NCI-H524 (cell line): ENCODE measurements at regions not wholly inside any gene's neighbourhood (a gene's known extent, or its start where the extent isn't known, plus 50 kb on each side); places are given as distances from the start of the nearest gene placed in this dataset.
"Not testable (repeated sequence)": the region's sequence is repeated elsewhere in the genome, so short reads cannot be mapped to it uniquely, and the experiment has no call there.

Experiments used
- DNase-seq, 2 experiments: peaks; one replicate each; lab custom pipeline; 2025; lab: John Stamatoyannopoulos, UW

DNA sequence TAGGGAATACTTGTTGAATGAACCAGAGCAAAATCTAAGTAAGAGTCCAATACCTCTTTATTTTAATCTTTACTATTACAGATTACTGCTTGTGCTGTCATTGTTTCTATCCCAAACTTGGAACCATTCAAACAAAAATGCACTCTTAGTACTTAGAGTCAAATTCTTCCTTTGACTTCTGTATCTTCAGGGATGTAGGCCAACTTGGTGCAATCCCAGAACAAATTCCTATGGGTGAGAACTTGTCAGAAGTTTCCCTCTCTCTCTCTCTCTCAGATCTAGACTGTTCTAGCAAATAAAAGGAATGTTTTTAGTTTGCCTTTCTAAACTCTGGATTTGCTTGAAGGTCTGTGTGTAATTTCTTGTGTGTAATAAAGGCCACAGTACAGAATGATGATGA lies 329.0 kb upstream of the TMTC4 start:
- no peak for DNase-seq

DNA sequence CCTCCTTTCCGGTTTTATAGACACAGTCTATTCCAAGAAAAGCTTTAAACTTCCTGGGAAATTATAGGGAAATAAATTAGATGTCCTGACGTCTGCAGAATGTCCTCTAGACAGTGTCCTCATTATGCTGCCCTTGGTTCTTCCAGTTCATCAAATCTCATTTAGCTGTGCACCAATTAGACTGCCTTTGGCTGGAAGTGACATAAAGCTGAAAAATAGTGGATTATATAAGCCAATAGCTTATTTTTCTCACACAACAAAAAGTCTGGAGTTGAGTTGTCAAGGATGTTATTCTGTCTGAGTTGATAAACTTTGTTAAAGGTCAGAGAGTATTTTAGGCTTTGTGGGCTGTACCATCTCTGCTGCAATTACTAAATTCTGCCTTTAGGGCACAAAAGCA lies 314.8 kb upstream of the TMTC4 start:
- DNase-seq: no peak

DNA sequence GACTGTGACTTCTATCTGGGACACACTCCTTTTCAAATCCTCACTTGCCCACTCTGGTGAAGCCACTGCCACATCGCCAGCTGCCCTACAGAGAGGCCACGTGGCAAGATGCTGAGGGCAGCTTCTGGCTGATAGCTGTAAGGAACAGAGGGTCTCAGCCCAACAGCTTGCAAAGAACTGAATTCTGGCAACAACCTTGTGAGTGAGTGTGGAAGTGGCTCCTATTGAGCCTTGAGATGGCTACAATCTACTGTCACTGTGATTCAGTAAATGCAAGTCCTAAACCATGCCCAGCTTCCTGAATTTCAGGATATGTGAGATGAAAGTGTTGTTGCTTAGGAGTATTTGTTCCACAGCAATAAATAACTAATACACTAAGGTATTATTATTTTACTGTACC lies 314.3 kb upstream of the TMTC4 start:
- DNase-seq: no peak

DNA sequence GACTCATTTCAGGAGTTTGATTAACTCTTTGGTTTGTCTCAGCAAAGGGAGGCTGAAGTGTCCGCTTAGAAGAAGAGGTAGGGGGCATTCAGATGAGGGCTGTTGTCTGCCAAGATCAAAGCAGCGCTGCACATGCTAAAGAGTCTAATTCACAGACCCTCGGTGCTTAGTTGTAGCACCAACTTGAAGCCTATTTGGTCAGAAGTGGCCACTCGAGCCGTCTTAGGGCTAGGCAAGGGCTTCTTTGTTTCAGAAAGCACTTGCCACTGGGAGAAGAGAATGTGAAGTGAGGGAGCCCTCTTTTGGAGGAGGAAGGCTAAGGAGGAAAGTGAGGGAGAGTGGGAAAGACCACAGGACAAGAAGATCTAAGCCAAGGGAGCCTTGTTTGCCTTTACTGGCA lies 313.4 kb upstream of the TMTC4 start:
- DNase-seq: peak; percentile 61 to 87

DNA sequence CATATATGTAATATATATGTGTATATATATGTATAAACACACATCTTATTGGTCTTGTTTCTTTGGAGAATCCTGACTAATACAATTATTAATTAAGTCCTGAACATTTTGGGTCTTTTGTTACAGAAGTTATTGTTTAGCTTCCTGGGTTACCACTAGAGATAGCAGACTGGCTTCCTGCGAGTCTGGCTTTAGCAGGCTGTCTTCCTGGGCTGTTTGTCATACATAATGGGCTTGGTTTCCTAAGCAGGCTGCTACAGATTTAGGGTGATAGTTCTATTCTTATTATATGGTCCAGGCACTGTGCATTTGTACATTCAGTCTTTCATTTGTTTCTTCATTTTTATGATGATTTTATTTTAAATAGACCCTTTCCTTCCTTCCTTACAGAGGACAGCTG lies 312.0 kb upstream of the TMTC4 start:
- no peak for DNase-seq

DNA sequence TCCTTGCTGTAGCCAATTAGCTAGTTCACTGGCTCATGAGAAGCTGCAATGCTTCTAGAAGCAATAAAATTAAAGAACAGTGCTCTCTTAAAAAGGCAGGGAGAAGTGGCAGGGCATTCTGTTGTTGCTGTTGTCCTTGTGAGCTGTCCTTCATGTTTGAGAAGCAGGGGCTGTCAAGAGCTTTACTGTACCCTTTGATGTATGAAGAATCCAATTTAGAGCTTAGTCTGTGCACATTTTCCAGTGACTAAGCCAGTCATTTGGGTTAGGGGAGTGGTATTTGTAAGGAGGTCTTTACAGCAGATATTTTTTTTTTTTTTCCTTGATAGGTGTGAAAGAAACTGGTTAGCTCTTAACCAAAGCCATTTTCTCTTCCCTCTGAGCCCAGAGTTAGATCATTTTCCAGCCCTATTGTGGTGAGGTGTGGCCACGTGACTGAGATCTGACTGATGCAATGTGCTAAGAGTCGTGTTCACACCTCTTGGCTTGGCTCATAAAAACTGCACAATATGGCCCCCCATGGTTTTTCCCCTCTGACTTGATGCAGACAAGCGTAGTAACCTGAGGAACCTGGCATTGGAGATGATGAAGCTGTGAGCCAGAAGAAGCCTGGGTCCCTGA lies 309.6 kb upstream of the TMTC4 start:
- DNase-seq: no peak

DNA sequence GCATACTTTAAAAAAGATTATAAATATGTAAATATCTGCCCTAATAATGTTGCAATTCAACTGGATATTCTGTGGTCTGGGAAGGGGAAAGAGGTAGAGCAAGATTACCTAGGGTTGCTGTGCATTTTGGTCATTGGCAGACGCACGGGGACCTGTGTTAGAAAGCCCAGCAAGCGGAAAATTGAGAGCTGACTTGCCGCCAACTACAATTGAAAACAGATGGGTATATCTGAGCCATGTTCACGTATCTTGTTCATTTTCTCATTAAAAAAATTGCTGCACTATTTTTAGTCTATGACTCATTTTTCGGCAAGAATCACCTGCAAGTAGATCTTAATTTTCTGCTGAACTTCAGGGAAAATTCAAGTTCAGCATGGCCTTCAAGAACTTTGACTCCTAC lies 308.5 kb upstream of the TMTC4 start:
- DNase-seq: no peak

DNA sequence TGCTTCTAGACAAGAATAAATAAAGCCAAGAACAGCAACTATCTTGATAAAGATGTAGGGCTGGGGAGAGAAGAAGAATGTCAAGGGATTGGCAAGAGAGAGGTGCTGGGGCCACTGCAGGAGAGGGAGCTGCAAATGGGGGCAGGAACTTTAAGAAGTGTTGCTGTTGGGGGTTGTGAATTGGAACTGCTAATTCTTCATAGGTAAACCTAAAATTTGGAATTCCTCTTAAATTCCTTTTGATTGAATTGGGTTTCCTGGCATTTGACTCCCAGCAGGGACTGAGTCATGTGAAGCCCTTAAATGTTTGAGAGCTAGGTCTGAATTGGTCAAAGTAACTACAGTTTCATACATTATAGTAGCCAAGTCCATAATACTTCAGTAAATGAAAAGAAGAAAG lies 305.6 kb upstream of the TMTC4 start:
- no peak for DNase-seq

DNA sequence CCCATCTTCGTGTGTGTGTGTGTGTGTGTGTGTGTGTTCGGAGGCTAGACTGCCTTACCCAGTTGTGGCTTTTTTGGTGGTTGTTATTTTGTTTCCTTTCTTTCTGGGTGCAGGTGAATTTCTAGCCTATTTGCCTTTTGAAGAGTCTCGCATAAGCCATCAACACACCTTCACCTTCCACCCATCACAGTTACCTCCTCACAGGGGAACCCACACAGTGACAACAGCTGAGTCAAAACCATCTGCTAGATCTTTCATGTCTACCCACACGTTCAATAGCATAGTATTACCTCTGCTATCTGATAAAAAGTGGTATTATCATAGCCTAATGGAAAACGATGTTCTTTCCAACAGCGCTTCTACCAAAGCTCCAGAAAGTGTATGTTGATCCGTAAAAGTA lies 303.2 kb upstream of the TMTC4 start:
- no peak for DNase-seq

DNA sequence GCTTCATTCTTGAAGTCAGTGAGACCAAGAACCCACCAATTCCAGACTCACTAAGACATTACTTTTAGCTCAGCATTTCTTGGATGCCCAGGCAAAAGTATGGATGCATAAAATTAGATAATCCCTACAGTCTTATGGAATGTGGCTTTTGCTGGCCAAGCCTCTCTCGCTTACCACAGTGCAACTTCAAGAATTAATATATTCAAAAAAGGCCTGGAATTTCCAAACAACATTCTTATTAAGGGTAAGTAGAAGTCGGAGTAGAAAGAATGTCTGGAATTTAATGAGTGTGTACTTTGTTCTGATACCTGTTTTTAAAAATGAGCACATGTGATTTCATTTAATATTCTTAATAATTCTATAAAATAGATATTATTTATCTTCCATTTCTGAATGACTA lies 302.4 kb upstream of the TMTC4 start:
- DNase-seq: no peak

DNA sequence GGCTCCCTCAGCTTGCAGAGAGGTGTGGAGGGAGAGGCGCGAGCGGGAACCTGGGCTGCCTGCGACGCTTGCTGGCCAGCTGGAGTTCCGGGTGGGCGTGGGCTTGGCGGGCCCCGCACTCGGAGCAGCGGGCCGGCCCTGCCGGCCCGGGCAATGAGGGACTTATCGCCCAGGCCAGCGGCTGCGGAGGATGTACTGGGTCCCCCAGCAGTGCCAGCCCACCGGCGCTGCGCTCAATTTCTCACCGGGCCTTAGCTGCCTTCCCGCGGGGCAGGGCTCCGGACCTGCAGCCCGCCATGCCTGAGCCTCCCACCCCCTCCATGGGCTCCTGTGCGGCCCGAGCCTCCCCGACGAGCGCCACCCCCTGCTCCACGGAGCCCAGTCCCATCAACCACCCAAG lies 301.1 kb upstream of the TMTC4 start:
- DNase-seq: not testable (repeated sequence)

DNA sequence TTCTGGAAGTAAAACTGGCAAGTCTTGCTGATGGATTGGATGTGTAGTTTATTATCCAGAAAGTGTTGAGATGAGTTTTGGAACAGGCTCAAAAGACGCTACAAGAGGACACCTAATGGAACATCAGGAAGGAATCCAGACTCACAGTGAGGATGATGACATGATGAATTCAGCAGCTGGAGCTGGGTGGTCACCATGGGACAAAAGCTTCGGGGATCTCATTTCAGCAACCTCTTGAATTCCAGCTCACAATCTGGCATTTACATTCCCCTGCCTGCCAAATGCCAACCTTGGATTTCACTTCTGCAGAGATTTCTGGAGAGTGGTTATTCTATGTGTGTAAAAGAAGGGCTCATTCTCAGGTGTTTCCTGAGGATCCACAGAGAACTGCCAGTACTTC lies 288.0 kb upstream of the TMTC4 start:
- DNase-seq: peak; percentile 13 to 70

DNA sequence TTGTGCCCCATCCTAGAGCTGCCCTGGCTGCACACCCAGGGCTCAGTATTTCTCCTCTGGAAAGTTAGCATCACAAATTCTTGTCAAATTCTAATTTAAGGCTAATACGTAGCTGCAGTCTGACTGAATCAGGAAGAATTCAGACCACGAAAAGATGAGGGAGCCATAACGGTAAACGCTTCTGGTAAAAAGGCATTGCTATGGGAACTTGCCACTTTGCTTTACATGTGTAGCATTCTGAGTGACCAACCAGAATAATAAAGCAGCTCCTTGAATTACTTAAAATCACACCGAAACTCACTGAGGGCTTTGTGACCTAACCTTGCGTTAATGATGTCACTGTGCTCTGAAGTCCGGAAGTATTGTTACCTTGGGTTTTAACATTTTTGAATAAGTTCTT lies 286.6 kb upstream of the TMTC4 start:
- DNase-seq: no peak

DNA sequence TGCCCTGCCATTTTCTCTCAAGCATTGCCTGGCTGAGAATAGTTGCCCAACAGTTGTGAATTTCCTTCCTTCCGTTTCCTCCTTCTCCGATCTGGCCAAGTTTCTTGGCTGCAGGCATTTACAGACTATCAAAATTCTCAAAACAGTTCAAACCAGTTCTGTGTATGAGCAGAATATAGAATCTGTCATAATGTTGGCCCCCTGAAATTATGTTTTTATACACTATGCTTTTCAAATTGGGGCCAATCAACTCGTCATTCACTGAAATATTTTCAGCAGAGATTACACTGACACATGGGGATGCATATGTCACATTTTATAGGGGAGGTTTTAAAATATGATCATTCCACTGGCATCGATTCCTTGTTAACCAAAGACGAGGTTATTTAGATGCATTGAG lies 284.2 kb upstream of the TMTC4 start:
- DNase-seq: no peak

DNA sequence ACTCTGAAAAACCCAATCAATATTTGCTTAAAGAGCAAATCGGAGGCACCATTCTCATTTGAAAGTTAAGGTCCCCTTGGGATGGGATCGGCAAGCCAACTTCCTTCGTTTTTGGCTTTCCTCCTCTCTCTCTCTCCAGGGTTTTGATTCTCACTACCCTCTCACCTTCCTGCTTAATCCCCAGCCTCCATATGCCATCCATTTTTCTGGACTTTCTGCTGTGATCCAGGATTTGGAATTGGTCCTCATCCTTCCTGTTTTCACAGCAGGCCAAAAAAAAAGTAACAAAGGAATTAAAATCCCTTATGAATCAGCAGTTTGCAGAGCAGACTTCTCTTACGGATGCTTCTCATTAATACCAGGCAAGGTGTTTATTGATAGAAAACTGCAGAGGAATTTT lies 283.1 kb upstream of the TMTC4 start:
- peak; percentile 41 to 66 for DNase-seq

DNA sequence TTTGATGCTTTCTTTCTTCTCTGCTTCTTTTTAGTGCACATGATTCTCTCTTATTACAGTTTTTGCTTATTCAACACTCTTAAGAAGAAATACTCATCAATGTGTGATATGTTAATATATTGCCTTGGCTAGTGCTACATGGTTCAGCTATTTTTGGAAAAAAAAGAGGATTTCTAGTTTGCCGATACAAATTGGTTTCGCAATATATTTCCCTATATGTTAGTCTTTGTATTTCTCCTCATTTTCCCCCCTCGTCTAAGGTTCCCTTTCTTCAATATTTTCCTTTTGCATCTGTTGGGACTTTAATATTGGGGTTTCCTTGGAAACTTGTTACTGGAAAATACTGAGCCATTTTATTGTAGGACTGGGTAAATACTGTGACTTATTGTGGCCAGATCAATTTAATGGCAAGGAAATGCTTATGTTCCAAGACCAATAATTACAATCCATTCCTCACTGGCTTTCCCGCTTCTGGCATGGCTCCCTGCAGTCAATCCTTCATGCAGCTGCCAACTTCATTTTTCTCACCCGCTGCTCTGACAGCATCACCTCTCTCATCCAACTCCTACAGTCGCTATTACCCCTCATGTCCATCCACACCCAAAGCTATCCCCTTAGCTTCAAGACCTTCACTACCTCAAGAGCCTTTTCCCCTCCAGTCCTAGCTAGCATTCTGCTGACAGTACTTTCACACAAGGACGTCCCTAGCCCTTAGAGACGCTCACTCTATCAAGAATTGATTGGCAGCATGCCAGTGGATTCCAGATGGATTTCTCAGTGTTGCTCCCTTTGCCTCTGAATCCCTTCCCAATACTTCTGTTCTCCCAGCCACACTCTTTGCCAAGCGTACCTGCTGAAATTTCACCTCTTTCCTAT lies 280.1 kb upstream of the TMTC4 start:
- peak; percentile 70 to 76 for DNase-seq

DNA sequence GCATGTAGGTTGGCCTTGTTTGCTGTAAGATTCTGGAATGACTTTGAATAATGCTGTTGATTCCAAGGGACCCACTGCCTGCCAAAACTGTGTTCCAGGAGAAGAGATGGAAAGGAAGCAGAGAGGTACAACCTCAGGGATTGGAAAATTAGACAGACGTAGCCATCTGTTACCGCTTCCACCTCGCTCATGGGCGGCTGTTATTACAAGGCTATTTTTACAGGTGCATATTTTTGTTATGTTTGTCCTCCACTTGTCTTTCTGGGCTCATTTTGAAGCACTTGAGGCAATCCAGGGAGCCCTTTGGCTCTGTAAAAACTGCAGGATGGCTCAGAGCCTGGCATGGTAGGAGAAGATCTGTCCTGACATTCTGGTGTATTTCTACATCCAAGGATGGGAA lies 276.4 kb upstream of the TMTC4 start:
- no peak for DNase-seq

DNA sequence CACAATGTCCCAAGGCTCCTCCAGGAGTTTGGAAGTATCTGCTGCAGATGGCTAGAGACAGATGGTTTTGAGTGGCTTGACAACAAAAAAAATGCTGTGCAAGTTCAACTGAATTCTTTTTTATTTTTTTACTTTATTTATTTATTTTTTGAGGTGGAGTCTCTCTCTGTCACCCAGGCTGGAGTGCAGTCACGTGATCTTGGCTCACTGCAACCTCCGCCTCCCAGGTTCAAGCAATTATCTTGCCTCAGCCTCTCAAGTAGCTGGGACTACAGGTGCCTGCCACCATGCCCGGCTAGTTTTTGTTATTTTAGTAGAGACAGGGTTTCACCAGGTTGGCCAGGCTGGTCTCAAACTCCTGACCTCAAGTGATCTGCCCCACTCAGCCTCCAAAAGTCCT lies 274.3 kb upstream of the TMTC4 start:
- DNase-seq: peak in 1 of 2 experiments; percentile 22

DNA sequence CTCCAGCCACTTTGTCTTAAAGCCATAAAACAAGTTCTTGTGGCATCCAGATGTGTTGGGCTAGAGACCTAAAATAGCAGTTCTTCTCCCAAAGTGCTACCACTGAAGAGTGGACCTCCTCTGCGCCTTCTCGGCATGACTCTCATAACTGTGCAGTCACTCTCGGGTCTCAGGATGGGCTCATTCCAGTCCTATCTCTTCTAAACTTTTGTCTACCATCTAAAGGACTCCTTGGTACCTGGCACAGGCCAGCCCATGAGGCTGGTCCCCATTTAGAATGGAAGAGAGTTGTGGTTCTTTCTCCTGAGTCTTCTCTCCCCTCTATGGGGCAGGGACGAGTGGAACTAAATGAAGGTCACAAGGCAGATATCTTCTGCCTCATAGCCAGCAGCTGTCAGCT lies 272.0 kb upstream of the TMTC4 start:
- no peak for DNase-seq

DNA sequence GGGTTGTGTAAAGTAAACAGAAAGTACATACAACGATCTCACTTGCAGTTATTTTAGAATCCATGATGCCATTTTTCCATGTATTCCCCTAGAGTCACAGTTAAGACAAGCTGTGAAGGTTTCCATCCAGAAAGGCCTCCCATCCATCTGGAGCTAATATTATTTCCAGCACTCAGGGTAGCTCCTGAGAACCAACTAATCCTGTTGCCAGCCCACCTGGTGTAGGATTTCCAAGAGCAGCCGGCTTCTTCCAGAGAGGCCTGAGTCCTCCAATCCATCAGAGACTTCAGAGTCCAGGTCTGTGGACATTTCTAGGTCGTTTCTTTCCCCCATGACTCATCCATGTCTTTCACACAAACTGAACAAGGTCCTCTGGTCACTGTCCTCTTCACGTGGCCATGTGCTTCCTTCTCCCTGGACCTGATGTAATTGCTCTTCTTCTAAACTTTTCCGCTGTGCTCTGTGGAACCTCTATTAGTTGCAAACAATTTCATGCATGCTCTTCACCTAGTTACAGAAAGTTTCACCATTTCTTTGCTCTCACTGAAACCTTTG lies 270.3 kb upstream of the TMTC4 start:
- peak; percentile 76 to 88 for DNase-seq

DNA sequence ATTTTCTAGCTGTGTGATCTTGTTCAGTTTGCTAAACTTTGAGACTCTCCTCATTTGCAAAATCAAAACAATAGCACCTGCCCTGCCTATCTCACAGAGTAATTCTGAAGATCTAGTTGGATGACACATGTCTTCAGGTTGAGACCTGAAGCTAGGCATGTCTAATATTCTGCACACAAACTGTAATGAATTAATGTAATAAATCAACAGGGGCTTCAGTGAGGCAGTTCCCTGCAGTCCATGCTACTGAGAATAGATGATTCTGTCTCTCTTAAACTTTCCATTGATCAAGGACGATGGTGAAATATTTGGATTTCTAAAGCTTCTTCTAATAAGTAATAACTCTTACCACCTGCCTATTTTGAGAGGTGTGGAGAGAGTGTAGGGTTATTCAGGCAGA lies 268.1 kb upstream of the TMTC4 start:
- no peak for DNase-seq

DNA sequence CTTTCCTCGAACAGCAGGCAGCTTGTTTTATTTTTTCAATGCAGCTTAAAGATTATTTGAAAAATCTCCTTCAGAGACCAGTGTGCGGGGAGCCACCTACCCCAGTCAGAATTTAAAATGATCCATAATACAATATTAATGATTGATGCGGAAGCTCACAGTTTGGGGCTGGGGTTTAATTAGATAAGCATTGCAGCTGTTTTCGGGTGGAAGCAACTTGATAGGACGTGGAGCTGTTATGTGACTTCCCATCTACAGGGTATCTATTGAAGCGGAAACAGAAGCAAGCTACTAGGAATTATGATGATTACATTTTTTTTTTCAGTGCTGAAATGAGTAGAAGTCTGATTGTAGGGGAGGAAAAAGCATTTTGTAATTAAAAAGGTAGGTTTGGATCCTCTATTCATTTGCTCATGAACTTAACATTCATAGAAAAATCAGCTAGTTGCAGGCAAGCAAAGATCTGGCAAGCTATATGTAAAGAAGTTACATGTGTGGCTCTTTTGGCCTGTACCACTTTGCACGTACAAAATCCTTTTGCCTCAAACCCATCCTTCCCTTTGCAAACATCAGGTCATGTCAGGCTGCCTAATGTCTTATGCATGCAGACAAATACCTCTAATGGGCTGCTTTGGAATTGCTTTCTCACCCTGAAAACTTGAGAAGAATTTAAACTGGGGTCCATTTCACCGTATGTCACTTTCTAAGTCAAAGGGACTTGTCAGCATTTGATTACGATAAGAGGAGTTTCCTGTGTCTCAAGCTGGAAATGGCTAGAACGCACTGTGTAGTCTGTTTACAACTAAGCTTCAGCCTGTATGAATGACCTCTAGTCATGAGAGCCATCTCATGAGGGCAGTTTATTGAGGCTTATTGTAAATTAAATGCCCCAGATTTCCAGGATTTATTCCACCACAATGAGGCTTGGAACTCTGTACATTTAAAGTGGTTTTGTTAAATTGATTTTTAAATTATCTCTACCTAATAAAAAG lies 267.1 kb upstream of the TMTC4 start:
- peak; percentile 5 to 65 for DNase-seq
